CD4-positive, alpha-beta T cell treated with Interleukin-21 for 1 hour (primary cell): ENCODE measurements at regions not wholly inside any gene's neighbourhood (a gene's known extent, or its start where the extent isn't known, plus 50 kb on each side); places are given as distances from the start of the nearest gene placed in this dataset.

Experiments used
- DNase-seq: peaks from one replicate; pipeline ENCODE4 v3.0.0-alpha.2; 2020

DNA sequence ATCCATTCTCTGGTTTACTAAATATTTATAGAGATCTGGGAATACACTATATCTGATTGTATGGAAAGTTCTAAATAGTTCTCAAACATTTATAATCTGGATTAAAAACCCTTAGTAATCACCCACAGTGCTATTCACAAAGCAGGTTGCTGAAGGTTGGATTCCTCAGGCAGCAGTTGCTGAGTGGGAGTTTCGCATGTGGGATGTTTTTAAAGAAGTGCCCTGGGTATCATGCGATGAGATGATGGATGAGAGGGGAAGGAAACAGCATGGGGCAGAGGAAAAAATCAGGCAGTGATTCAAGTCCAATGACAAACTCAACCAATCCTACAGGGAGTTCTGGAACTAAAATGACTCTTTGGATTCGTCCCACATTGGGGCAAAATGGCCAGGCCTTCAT is 85.3 kb upstream of the GALNT2 start:
- DNase-seq = no peak

DNA sequence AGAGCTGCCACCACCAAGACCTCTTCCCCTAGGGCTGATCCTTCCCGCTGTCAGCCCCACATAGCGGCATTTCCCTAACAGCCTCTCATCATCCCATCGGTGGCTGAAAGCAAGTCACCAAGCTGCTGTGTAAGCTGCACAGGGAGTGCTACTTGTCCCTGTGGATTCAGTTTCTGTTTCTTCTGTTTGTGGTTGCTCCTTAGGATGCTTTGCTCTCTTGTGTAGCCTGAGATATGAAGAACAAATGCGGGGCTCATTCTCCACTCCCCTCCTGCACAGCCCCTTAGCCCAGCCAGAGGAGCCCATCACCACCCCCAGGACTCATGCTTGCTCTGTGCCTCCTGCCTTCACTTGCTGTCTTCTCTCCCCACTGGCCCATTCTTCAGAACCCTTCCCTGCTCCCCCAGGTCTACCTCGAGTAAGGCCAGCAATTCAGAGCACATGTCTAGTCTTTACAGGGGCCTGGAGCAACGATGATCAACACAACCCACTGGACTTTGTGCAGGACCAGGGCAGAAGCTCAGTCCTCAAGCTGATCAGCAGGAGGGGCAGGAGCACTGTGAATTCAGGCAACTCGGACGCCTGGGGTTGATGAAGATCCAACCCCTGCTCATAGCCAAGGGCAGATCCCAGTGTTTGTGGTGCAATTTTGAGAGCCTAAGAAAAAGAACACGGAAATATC is 82.6 kb upstream of the GALNT2 start:
- no peak for DNase-seq

DNA sequence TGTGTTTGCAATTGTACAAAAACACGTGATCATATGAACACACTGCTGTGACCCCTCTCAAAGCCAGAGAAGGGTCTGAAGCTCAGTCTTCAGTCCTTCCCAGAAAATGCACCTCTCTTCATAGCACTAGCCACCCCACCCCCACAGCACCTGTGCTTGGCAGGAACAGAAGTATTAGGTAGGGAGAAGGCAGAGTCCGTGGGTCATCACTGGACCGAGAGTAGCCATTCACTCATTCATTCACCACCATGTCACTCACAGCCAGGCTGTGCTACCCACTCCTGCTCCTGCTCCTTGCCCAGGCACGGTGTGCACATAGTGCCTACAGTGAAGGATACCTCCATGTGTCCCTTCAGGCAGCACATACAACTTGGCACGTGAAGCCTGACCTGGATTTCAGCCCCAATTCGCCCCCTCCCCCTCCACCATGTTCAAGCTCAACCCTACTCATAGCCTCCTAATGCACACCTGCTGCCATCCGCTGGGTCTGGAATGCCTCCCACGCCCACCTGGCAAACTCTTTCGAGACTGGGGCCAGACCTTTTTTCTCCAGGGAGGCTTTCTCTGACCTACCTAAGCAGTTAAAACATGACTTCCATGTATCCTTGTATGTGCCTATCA is 81.9 kb upstream of the GALNT2 start:
- DNase-seq = no peak

DNA sequence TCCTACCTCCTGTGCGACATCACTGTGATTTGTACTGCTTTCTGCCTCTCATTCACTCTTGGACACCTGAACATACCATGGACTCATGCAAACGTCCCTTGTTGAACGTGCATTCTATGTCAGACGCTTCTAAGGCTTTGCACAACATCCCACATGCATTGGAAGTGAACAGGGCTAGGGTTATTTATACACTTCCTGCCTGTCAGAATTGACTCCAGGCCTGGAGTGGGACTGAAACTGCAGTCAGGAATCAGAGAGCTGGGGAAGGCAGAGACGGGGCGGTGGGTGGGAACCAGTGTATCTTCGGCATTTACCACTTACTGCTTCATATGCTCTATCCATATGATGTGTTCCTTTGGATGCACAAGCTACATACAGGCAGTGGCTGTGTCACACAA is 81.4 kb upstream of the GALNT2 start:
- no peak for DNase-seq

DNA sequence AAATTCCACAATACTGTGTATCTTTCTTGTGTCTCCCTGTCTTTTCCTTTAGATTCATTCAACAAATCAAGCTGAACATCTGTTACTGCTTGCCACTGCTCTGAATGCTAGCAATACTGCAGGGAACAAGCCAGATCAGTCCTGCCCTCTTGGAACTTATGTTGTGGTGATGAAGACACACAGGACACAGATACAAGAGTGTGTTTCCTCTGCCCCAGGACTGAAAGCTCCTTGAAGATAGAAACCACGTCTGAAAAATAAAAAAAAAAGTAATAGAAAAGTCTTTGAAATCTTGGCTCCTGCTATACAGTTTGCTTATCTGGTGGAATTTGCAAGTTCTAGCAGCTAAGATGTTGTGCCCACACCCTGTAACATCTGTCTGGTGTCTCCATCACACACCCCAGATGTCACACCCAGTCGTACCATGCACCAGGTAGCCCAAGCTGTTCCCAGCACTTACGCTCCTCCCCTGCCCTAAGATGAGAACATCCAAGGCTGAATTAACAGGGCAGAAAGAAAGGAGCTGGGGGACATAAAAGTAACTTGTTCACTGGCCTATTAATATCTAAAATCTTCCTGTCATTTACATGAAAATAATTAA is 80.2 kb upstream of the GALNT2 start:
- DNase-seq = no peak

DNA sequence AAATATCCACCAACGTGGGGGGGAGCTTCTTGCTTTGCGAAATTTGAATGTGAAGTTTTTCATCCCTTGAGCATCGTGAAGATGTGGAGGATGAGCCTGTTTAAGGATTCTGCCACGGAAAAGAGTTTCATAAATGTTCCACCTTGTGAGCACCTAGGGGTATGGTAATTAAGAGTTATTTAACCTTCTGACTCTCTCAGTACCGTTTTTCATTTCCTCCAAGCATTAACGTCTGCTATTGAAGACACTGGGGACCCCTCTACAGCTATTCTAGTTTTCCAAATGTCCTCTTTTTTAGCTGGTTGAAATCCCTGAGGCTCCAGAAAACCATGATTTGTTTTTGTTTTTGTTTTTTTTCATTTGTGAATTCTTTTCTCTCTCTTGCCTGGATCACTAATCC is 79.1 kb upstream of the GALNT2 start:
- DNase-seq = no peak

DNA sequence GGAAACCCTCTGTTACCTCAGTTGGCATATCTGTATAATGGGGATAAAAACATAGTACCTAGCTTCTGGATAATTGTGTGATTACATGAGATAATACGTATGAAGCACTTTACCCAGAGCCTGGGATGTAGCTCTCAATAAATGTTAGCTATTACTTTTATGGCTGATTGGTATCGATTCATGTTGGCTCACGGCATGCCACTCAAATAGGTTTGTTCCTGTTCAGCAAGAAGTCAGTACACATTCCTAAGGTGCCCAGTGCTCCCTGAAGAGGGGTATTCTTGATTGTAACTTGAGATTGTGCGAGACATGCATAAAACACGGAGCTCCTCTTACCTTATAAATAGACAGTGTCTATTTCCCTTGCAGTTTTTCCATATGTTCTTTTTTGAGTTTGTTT is 78.5 kb upstream of the GALNT2 start:
- DNase-seq = no peak

DNA sequence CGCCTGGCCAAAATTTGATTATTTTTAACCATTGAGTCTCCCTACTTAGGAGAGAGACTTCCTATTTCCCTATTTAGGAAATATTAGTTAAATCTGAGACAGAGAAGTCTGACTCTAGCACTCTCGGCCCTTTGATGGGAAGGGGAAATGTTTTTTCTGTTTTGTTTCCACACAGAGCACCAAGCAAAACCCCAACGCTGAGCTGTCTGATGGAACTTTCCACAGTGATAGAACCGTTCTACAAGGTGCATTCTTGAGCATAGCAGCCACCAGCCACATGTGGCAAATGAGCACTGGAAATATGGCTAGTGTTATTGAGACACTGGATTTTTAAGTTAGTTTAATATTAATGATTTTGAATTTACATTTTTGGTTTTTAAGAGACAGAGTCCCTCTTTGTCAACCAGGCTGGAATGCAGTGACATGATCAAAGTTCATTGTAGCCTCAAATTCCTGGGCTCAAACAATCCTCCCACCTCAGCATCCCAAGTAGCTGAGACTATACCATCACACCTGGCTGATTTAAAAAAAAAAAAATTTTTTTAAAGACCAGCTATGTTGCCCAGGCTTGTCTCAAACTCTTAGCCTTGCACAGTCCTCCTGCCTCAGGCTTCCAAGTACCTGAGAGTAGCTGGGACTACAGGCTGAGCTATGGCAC is 77.3 kb upstream of the GALNT2 start:
- DNase-seq = no peak

DNA sequence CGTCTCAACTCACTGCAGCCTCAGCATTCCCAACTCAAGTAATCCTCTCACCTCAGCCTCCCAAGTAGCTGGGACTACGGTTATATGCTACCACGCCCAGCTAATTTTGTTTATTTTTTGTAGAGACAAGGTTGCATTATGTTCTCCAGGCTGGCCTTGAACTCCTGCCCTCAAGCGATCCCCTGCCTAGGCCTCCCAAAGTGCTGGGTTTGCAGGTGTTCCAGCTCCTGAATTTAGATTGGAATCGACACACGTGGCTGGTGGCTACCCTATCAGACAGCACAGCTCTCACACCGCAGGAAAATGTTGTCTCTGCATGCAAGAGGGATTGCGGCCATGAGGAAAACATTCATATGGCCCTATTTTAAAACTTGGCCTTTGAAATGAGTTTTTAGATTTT is 76.7 kb upstream of the GALNT2 start:
- no peak for DNase-seq

DNA sequence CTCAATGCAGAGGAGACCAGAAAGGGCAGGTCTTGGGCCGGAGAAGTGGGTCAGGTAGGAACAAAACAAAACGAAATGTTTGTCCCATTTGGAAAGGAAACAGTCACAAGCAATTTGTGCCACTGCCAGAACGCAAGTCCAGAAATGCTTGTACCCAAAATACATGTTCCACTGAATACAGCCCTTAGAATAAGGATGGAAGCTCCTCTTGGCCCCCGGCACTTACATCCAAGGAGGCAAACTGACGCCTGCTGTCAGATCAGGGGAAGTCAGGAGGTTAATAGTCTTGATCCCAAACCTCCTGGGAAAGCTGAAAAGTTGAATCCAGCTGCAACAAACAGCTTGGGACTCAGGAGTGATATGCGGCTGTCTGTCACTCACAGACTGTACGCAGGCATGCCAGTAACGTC is 75.9 kb upstream of the GALNT2 start:
- no peak for DNase-seq

DNA sequence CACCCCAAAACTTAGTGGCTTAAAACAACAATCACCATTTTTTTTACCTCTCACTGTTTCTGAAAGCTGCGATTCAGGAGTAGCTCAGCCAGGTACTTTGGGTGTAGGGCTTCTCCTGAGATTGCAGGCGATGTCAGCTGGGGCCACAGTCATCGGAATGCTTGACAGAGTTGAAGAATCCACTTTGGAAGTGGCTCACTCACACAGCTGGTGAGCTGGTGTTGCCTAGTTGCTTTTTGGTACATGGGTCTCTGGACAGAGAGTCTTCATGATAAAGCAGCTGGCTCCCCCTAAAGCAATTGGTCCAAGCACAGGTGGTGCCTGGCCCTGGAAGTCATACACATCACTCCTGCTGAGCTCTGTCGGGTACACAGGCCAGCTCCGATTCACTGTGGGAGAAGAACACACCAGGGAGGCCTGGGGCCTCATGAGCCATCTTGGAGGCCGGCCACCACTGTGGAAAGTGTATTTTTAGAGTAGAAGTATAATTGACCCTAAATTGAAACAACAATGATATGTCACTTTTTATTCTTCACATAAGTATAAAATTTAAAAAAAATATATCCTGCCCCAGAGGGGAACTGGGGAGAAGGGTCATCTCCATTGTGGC is 75.2 kb upstream of the GALNT2 start:
- no peak for DNase-seq

DNA sequence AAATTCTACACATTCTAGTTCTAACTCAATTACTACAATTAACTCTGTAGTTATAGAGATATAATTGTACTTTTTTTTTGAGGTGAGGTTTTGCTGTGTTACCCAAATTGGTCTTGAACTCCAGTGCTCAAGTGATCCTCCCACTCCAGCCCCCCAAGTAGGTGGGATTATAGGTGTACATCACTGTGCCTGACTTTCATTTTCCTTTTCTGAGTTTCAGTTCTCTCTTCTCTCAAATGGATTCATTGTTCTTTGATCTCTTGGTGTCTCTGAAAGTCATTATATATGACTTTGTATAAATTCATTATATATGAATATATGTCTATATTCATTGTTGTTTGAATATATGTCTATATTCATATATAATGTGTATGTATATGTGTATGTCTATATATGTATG is 74.0 kb upstream of the GALNT2 start:
- no peak for DNase-seq

DNA sequence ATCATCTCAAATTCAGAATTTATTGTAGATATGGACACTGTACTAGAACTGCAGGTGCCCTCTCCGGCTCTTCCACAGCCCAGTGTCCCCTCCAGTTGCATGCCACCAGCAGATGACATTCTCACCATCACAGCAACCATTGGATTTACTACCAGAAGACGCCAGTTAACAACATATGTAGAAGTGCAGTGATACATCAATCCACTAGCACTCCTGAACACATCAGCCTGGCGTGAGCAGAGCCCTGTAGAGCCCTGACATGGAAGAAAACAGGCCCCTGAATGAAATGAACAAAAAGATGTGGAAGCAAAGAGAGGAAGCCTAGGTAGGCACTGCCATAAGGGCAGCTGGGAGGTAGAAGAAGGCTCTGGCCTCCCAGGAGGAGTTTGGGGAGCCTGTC is 73.1 kb upstream of the GALNT2 start:
- DNase-seq = no peak

DNA sequence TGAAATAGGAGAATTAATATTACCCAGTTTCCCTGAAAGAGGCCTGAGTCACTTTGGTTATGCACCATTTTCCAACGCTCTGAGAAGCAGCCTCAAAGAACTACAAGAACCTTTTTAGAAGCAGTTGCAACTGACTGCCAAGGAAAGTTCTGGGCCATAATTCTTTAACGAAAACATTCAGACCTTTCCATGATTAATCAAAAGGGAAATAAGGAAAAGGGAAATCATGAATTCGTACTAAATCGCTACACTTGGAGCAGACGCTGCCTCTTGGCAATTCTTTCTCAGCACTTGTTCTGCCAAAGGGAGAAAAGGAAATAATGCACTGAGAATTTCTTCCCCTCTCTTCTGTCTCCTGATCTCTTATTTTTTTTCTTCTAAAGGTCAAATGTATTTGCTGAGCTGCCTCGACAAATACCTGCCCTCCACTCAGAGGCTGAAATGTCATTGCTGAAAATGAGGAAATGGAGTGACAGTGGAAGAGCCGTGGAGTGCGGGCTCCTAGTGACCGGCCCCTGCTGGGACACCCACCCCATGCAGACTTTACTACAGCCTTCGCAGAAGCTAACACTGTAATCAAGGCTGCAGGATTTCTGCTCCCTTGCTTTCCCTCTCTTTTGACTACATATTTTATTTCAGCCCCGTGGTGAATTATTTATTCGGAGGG is 67.9 kb upstream of the GALNT2 start:
- no peak for DNase-seq

DNA sequence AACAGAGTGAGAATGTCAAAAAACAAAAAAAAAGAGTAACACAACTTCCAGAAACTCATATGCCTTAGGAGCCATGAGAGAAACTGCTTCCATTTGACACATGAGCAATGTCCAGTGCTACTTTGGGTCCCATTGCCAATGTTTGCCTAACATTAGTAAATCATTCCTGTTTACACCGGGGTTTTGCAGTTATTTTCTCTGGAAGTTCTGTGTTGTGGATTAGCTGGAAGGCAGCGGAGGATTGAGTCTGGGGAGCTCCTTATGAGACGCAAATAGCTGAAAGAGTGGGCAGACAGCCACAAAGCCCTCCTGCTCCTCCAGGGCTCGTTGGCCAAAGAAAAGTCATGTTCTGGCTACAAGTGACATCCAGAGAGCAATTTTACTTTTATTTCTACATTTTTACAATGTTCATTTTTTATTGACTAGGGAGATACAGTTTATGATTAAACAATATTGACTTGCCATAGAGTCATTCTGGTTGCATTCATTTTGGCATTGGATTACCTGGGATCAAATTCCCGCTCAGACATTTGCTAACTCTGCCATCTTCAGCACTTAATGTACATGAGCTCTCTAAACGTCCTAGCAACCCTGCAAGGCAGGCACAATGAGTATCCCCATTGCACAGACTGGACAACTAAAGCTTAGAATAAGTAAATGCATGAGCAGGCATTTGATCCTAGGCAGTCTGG is 66.4 kb upstream of the GALNT2 start:
- DNase-seq = no peak

DNA sequence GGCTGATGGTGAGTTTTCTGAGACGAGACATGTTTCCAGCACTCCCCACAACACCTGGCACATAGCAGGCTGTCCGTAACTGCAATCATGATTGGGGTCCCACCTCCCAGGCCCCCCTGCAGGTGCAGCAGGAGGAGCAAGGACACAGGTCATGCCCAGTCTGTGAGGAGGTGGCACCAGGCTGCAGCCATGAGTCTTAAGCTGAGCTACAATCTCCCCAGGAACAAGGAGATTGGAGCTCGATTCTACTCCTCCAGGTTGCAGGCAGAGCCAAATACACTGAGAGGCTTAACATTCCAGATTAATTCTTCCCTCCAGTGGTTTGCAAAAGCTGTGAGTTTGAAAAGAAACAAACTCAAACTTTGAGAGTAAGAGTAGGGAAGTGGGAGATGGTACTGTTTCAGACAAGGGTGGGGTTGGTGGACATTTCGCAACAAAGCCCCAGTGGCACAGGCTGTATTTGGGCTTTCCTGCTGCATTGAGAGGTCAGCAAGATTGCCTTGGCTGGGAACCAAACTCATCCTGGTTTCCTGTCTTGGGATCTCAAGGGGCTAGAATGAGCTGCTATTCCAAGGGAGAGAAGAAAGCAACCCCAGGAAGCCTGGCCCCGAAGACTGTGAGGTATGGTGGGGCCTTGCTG is 64.8 kb upstream of the GALNT2 start:
- no peak for DNase-seq

DNA sequence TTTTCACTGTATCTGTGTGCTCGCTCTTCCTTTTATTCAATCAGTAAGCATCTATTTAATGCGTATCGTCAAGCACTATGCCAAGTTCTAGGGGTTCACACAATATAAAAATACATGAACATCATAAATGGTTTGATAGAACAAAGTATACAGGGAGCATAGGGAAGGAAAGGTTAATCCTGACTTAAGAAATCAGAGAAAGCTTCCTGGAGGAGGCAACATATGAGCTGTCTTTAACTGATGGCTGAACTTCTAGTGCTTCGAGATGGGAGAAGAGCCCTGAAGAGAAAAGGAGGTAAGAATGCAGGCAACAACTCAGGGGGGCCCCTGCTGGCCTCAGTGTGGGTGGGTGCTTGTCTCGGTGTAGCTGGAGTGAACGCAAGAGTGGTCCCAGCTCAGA is 63.6 kb upstream of the GALNT2 start:
- DNase-seq = no peak

DNA sequence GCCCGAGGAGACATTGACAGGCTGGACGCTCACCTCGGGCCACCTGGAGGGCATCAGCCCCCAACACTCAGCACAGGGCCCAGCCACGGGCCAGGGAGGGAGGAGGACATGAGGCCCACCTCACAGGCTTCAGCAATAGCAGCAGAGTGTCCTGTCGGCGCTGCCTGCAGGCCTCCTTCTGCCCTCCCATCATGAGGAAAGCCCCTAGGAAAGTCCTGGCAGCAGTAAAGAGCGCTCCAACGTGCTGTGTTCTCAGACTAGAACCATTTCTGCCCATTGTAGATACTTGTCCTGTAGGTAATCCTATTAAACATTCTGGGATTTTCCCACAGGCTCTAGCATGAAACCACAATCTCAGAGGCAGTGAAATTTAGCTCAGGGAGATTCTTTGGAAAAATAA is 62.0 kb upstream of the GALNT2 start:
- no peak for DNase-seq

DNA sequence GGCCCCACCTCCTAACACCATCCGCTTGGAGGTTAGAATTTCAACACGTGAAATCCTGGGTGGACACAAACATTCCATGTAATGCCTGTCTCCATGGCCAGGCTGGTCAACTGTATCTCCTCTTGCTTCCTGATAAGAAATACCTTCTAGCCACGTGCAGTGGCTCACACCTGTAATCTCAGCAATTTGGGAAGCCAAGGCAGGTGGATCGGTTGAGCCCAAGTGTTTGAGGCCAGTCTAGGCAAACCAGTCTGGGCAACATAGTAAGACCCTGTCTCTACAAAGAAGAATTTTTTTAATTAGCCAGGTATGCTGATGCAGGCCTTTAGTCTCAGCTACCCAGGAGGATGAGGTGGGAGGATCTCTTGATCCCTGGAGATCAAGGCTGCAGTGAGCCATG is 58.3 kb upstream of the GALNT2 start:
- no peak for DNase-seq

DNA sequence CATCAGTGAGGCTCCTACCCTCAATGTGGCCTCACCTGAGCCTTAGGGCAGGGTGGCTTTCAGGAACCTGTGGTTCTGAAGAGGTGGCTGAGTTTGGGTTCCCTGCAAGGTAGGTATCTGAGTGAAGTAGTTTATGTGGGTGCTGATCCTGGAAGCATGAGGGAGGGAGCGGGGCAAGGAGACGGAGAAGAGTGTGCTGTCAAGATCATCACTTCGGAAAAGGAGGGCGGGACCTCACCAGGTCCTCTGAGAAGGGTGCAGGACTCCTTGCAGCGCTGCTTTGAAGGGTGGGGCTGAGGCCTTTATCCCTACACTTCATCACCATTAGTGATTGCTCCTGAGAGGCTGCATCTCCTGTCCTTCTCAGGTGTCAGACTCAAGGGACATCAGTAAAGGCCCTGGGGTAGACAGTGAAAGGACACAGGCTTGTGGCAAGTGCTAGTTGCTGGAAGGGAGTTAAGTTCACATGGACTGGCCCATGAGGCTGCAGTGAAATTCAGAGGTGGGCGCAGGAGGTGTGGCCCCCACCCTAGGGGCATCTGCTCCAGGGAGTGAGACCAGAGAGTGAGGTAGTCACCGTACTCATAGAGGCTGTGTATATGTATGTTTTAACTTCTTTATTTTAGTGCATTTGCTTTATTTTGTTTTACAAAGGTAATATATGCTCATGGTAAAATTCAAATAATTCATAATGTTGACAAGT is 57.3 kb upstream of the GALNT2 start:
- DNase-seq = no peak

DNA sequence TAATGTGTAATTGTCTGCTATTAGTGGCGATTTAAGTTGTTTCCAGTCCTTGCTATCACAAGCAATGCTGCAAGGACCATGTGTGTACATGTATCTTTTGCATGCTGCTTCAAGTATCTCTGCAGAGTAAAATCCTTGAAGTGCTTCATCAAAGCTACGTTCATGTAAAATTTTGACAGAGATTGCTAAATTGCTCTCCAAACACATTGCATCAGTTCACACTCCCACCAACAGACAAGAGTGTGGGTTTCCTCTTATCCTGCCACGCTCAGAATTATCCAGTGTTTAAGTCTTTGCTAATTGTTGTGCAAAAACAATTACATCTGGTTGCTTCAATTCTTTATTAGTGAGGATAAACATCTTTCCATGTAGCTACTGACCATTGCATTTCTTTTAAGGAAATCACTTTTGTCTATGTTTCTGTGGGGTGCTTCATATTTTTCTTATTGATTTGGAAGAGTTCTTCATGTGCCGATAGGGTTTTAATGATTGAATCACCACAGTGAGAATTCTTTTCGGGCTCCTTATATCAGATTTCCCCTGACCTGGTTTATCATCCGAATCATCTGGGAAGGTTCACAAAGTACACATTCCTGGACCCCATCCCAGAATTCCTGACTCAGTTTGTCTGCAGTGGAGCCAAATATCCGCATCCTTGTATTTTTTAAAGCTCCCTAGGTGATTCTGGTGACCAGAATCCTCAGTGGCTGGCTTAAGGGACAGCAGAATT is 56.3 kb upstream of the GALNT2 start:
- no peak for DNase-seq
